ENCODE measurements at regions not wholly inside any gene's neighbourhood (a gene's known extent, or its start where the extent isn't known, plus 50 kb on each side); places are given as distances from the start of the nearest gene placed in this dataset.
"Not testable (repeated sequence)": the region's sequence is repeated elsewhere in the genome, so short reads cannot be mapped to it uniquely, and the experiment has no call there.

DNA sequence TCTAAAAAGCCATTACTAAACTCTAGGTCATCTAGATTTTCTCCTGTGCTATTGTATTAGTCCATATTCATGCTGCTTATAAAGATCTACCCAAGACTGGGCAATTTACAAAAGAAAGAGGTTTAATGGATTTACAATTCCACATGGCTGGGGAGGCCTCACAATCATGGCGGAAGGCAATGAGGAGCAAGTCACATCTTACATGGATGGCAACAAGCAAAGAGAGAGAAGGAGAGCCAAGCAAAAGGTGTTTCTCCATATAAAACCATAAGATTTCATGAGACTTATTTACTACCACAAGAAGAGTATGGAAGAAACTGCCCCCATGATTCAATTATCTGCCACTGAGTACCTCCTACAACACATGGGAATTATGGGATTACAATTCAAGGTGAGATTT lies 69.6 kb upstream of the CCDC6 start:
- CTCF ChIA-PET; POLR2A ChIA-PET; DNase-seq (ENCODE audit: extremely low spot score): not testable (repeated sequence)

- no peak for DNase-seq (ENCODE audit: extremely low spot score)
- TF ChIP-seq L3MBTL2 (conservative IDR thresholded peaks at IDR 0.05), result no peak
- no peak for TF ChIP-seq FOXM1 (IDR thresholded peaks at IDR 0.05; ENCODE audit: borderline replicate concordance)
- no peak for TF ChIP-seq BHLHE40 (IDR thresholded peaks at IDR 0.05; ENCODE audit: borderline replicate concordance)
- TF ChIP-seq LEF1 (IDR thresholded peaks at IDR 0.05; ENCODE audit: borderline replicate concordance), result no peak
- POLR2A ChIA-PET, result no interaction called here
- CTCF ChIA-PET, result no interaction called here
These were observed 65.6 kb upstream of the CCDC6 start for GRCh38 chr10:59971915-59972314.

GRCh38 chr10:59970396-59971368 lies 64.3 kb upstream of the CCDC6 start:
- ChIA-PET CTCF (interaction anchor here (0.5 kb wide), 1 partner anchor 79 kb away, joined by 3 read pairs; no protein-coding TSS in a partner anchor), POLR2A (no interaction called here)
- TF ChIP-seq SP1 (IDR thresholded peaks at IDR 0.05), result no peak
- no peak for TF ChIP-seq FOXA1 (IDR thresholded peaks at IDR 0.05)
- TF ChIP-seq FOXM1 (IDR thresholded peaks at IDR 0.05; ENCODE audit: borderline replicate concordance), result no peak
- TF ChIP-seq L3MBTL2 (conservative IDR thresholded peaks at IDR 0.05), result no peak
- TF ChIP-seq CTBP1 (IDR thresholded peaks at IDR 0.05; ENCODE audit: borderline replicate concordance), result no peak
- no peak for TF ChIP-seq PKNOX1 (IDR thresholded peaks at IDR 0.05)
- no peak for TF ChIP-seq NFRKB (IDR thresholded peaks at IDR 0.05)
- no peak for TF ChIP-seq SUZ12 (IDR thresholded peaks at IDR 0.05)
- no peak for TF ChIP-seq ARNT (IDR thresholded peaks at IDR 0.05)
- no peak for TF ChIP-seq BHLHE40 (IDR thresholded peaks at IDR 0.05; ENCODE audit: borderline replicate concordance)
- TF ChIP-seq TARDBP (IDR thresholded peaks at IDR 0.05), result no peak
- no peak for TF ChIP-seq ELF4 (IDR thresholded peaks at IDR 0.05)
- no peak for TF ChIP-seq FOXK2 (IDR thresholded peaks at IDR 0.05)
- TF ChIP-seq LEF1 (IDR thresholded peaks at IDR 0.05; ENCODE audit: borderline replicate concordance), result no peak
- no peak for TF ChIP-seq HDGF (IDR thresholded peaks at IDR 0.05; ENCODE audit: borderline replicate concordance)
- TF ChIP-seq ZNF384 (IDR thresholded peaks at IDR 0.05), result no peak
- no peak for DNase-seq (ENCODE audit: extremely low spot score)

DNA sequence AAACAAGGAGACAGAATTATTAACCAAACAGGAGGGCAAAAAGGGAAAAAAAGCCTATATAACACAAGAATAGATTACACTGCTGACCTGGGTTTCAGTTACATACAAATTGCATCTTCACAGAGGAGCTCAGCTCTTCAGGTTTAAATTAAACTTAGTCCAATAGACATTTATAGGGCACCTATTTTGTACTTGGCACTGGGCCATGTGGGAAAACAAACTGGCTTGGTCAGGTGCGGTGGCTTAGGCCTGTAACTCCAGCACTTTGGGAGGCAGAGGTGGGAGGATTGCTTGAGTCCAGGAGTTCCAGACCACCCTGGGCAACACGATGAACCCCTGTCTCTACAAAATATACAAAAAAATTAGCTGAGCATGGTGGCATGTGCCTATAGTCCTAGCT lies 62.3 kb upstream of the CCDC6 start:
- ChIA-PET POLR2A (no interaction called here), CTCF (no interaction called here)
- TF ChIP-seq ELF4 (IDR thresholded peaks at IDR 0.05), result no peak
- no peak for TF ChIP-seq BHLHE40 (IDR thresholded peaks at IDR 0.05; ENCODE audit: borderline replicate concordance)
- TF ChIP-seq LEF1 (IDR thresholded peaks at IDR 0.05; ENCODE audit: borderline replicate concordance), result no peak
- no peak for TF ChIP-seq CTBP1 (IDR thresholded peaks at IDR 0.05; ENCODE audit: borderline replicate concordance)
- no peak for TF ChIP-seq FOXA1 (IDR thresholded peaks at IDR 0.05)
- TF ChIP-seq SP1 (IDR thresholded peaks at IDR 0.05), result no peak
- no peak for TF ChIP-seq PKNOX1 (IDR thresholded peaks at IDR 0.05)
- no peak for TF ChIP-seq FOXK2 (IDR thresholded peaks at IDR 0.05)
- no peak for TF ChIP-seq ARNT (IDR thresholded peaks at IDR 0.05)
- TF ChIP-seq L3MBTL2 (conservative IDR thresholded peaks at IDR 0.05), result no peak
- TF ChIP-seq HDGF (IDR thresholded peaks at IDR 0.05; ENCODE audit: borderline replicate concordance), result no peak
- no peak for TF ChIP-seq SUZ12 (IDR thresholded peaks at IDR 0.05)
- no peak for TF ChIP-seq ZNF384 (IDR thresholded peaks at IDR 0.05)
- TF ChIP-seq TARDBP (IDR thresholded peaks at IDR 0.05), result no peak
- no peak for TF ChIP-seq FOXM1 (IDR thresholded peaks at IDR 0.05; ENCODE audit: borderline replicate concordance)
- DNase-seq (ENCODE audit: extremely low spot score), result no peak

DNA sequence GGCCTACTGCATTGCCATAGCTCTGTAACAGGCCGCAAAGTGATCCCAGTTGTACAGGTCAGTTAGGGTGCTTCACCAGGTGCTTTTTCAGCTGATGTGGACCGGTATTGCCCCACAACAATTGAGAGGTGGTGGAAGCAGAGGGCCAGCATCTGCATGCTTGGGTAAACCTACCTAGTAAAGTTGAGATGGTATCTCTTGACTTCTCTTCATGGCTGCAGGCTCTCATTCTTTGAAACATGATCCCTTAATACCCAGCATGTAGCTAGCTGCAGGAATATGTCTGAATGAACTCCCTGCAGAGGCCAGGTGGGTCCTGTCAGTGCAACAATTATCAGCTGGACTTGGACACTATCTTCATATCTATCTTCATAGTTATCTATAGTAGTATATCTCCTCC lies 60.7 kb upstream of the CCDC6 start:
- ChIA-PET CTCF (no interaction called here), POLR2A (no interaction called here)
- TF ChIP-seq ELF4 (IDR thresholded peaks at IDR 0.05) (no peak), NFRKB (IDR thresholded peaks at IDR 0.05) (no peak), LEF1 (IDR thresholded peaks at IDR 0.05; ENCODE audit: borderline replicate concordance) (no peak), SP1 (IDR thresholded peaks at IDR 0.05) (no peak), CTBP1 (IDR thresholded peaks at IDR 0.05; ENCODE audit: borderline replicate concordance) (no peak), FOXK2 (IDR thresholded peaks at IDR 0.05) (no peak), FOXM1 (IDR thresholded peaks at IDR 0.05; ENCODE audit: borderline replicate concordance) (no peak), ARNT (IDR thresholded peaks at IDR 0.05) (no peak), PKNOX1 (IDR thresholded peaks at IDR 0.05) (no peak), FOXA1 (IDR thresholded peaks at IDR 0.05) (no peak), BHLHE40 (IDR thresholded peaks at IDR 0.05; ENCODE audit: borderline replicate concordance) (no peak), SUZ12 (IDR thresholded peaks at IDR 0.05) (no peak), ZNF384 (IDR thresholded peaks at IDR 0.05) (no peak), TARDBP (IDR thresholded peaks at IDR 0.05) (no peak), HDGF (IDR thresholded peaks at IDR 0.05; ENCODE audit: borderline replicate concordance) (no peak), L3MBTL2 (conservative IDR thresholded peaks at IDR 0.05) (no peak)
- no peak for DNase-seq (ENCODE audit: extremely low spot score)

Data from HEK293T (cell line).